NCI-H1436 (cell line): ENCODE measurements at regions not wholly inside any gene's neighbourhood (a gene's known extent, or its start where the extent isn't known, plus 50 kb on each side); places are given as distances from the start of the nearest gene placed in this dataset.

Experiments used
- DNase-seq: peaks from one replicate; lab custom pipeline; 2025; lab: John Stamatoyannopoulos, UW

- DNase-seq = no peak
Measured at GRCh38 chr11:19661827-19662226, 50.8 kb upstream of the NAV2 start.

GRCh38 chr11:19660076-19660475, 52.6 kb upstream of the NAV2 start:
- no peak for DNase-seq

- no peak for DNase-seq
Measured at GRCh38 chr11:19659529-19659928, 53.1 kb upstream of the NAV2 start.

- no peak for DNase-seq
Measured at GRCh38 chr11:19658344-19658743, 54.3 kb upstream of the NAV2 start.

- no peak for DNase-seq
Measured at GRCh38 chr11:19656140-19656541, 56.5 kb upstream of the NAV2 start.

GRCh38 chr11:19652623-19653375, 59.8 kb upstream of the NAV2 start:
- DNase-seq = no peak

GRCh38 chr11:19651653-19652052, 61.0 kb upstream of the NAV2 start:
- no peak for DNase-seq

- DNase-seq = no peak
Measured at GRCh38 chr11:19651028-19651427, 61.6 kb upstream of the NAV2 start.

- DNase-seq = no peak
Measured at GRCh38 chr11:19650467-19650866, 62.2 kb upstream of the NAV2 start.

GRCh38 chr11:19649751-19650150, 62.9 kb upstream of the NAV2 start:
- no peak for DNase-seq

- no peak for DNase-seq
Measured at GRCh38 chr11:19648321-19648720, 64.3 kb upstream of the NAV2 start.

- no peak for DNase-seq
Measured at GRCh38 chr11:19647816-19648215, 64.8 kb upstream of the NAV2 start.

GRCh38 chr11:19646921-19647320, 65.7 kb upstream of the NAV2 start:
- DNase-seq = no peak

- DNase-seq = no peak
Measured at GRCh38 chr11:19646308-19646707, 66.3 kb upstream of the NAV2 start.

- DNase-seq = no peak
Measured at GRCh38 chr11:19644316-19644715, 68.3 kb upstream of the NAV2 start.

GRCh38 chr11:19642185-19643158, 70.2 kb upstream of the NAV2 start:
- DNase-seq = no peak

GRCh38 chr11:19639603-19640105, 73.0 kb upstream of the NAV2 start:
- no peak for DNase-seq

GRCh38 chr11:19635332-19635731, 77.3 kb upstream of the NAV2 start:
- DNase-seq = no peak

GRCh38 chr11:19633276-19633675, 79.4 kb upstream of the NAV2 start:
- no peak for DNase-seq

- DNase-seq = no peak
Measured at GRCh38 chr11:19632499-19632834, 80.2 kb upstream of the NAV2 start.

- DNase-seq = no peak
Measured at GRCh38 chr11:19631712-19632498, 80.7 kb upstream of the NAV2 start.

GRCh38 chr11:19628018-19628417, 84.6 kb upstream of the NAV2 start:
- DNase-seq = no peak
